ENCODE measurements at regions not wholly inside any gene's neighbourhood (a gene's known extent, or its start where the extent isn't known, plus 50 kb on each side); places are given as distances from the start of the nearest gene placed in this dataset.

GRCh38 chr20:40945189-40945588 is 83.4 kb upstream of the TOP1 start:
- Mint-ChIP-seq H3K27ac (peak overlapping the region; percentile 77), H3K9me3 (no peaks in the 10 kb centered on the region), H3K4me1 (peaks cover 36% of the 10 kb centered on the region), H3K27me3 (ENCODE audit: low read depth, poor library complexity) (peaks cover 44% of the 10 kb centered on the region), H3K36me3 (ENCODE audit: low read depth) (no peaks in the 10 kb centered on the region), H3K4me3 (peak overlapping the region; percentile 1)
- no peak for TF ChIP-seq CTCF (IDR thresholded peaks at IDR 0.05)
- no peak for DNase-seq

- H3K4me1 Mint-ChIP-seq, result peaks cover 37% of the 10 kb centered on the region
- peak; percentile 55 for TF ChIP-seq CTCF (IDR thresholded peaks at IDR 0.05)
- no peaks in the 10 kb centered on the region for H3K9me3 Mint-ChIP-seq
- peak; percentile 69 for DNase-seq
- no peaks in the 10 kb centered on the region for H3K36me3 Mint-ChIP-seq (ENCODE audit: low read depth)
- H3K4me3 Mint-ChIP-seq, result no peak overlapping the region
- H3K27me3 Mint-ChIP-seq (ENCODE audit: low read depth, poor library complexity), result peaks cover 44% of the 10 kb centered on the region
- no peak overlapping the region for H3K27ac Mint-ChIP-seq
These were observed 82.7 kb upstream of the TOP1 start for GRCh38 chr20:40945754-40946450.

GRCh38 chr20:40946451-40946850 is 82.2 kb upstream of the TOP1 start:
- H3K4me1 Mint-ChIP-seq, result peaks cover 42% of the 10 kb centered on the region
- DNase-seq, result no peak
- H3K27ac Mint-ChIP-seq, result no peak overlapping the region
- peaks cover 44% of the 10 kb centered on the region for H3K27me3 Mint-ChIP-seq (ENCODE audit: low read depth, poor library complexity)
- no peak for TF ChIP-seq CTCF (IDR thresholded peaks at IDR 0.05)
- no peaks in the 10 kb centered on the region for H3K9me3 Mint-ChIP-seq
- H3K4me3 Mint-ChIP-seq, result no peak overlapping the region
- no peaks in the 10 kb centered on the region for H3K36me3 Mint-ChIP-seq (ENCODE audit: low read depth)

- peaks cover 5% of the 10 kb centered on the region for H3K36me3 Mint-ChIP-seq (ENCODE audit: low read depth)
- no peak overlapping the region for H3K27ac Mint-ChIP-seq
- H3K9me3 Mint-ChIP-seq, result peaks cover 6% of the 10 kb centered on the region
- peaks cover 41% of the 10 kb centered on the region for H3K4me1 Mint-ChIP-seq
- H3K27me3 Mint-ChIP-seq (ENCODE audit: low read depth, poor library complexity), result peaks cover 53% of the 10 kb centered on the region
- no peak overlapping the region for H3K4me3 Mint-ChIP-seq
- DNase-seq, result no peak
- TF ChIP-seq CTCF (IDR thresholded peaks at IDR 0.05), result no peak
These were observed 80.0 kb upstream of the TOP1 start for GRCh38 chr20:40948465-40949267.

DNA sequence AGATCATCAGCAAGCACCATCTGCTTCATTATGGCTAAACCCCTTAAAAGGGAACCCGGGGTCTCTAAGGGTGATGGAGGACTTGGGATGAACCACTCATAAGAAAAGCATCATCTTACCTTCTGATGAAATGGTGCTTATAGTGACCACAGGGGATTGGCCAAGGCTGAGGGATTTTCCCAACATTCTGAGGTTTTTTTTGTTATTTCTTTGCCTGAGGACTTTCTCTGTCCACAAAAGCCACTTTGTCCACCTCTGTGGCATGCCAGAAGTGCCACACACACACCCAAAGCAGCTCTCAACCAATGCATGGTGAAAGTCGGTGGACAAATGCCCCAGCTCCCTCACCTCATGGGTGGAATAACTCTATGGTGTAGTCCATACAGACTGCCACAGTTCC is 79.3 kb upstream of the TOP1 start:
- Mint-ChIP-seq H3K9me3 (peaks cover 13% of the 10 kb centered on the region), H3K27ac (no peak overlapping the region), H3K4me3 (no peak overlapping the region), H3K27me3 (ENCODE audit: low read depth, poor library complexity) (peaks cover 52% of the 10 kb centered on the region), H3K36me3 (ENCODE audit: low read depth) (peaks cover 5% of the 10 kb centered on the region), H3K4me1 (peaks cover 34% of the 10 kb centered on the region)
- TF ChIP-seq CTCF (IDR thresholded peaks at IDR 0.05), result no peak
- no peak for DNase-seq

All from nephron progenitor cell (in vitro differentiated cells).